ENCODE measurements at regions not wholly inside any gene's neighbourhood (a gene's known extent, or its start where the extent isn't known, plus 50 kb on each side); places are given as distances from the start of the nearest gene placed in this dataset.

- no peak for TF ChIP-seq CTCF (IDR thresholded peaks at IDR 0.05; ENCODE audit: control insufficient read depth, insufficient read depth, low read depth, low read length, missing control alignments)
- no peak overlapping the region for H3K4me3 ChIP-seq (ENCODE audit: control insufficient read depth, low read depth, low read length)
- DNase-seq (ENCODE audit: low read depth): no peak
Observed at GRCh38 chr9:91126761-91127445, 234.8 kb downstream of the AUH start.

- no peak for DNase-seq (ENCODE audit: low read depth)
- H3K4me3 ChIP-seq (ENCODE audit: control insufficient read depth, low read depth, low read length): no peak overlapping the region
- no peak for TF ChIP-seq CTCF (IDR thresholded peaks at IDR 0.05; ENCODE audit: control insufficient read depth, insufficient read depth, low read depth, low read length, missing control alignments)
Observed at GRCh38 chr9:91127653-91128052, 234.1 kb downstream of the AUH start.

- no peak for DNase-seq (ENCODE audit: low read depth)
- H3K4me3 ChIP-seq (ENCODE audit: control insufficient read depth, low read depth, low read length): no peak overlapping the region
- no peak for TF ChIP-seq CTCF (IDR thresholded peaks at IDR 0.05; ENCODE audit: control insufficient read depth, insufficient read depth, low read depth, low read length, missing control alignments)
Observed at GRCh38 chr9:91130796-91131318, 230.9 kb downstream of the AUH start.

GRCh38 chr9:91131433-91131839, 230.3 kb downstream of the AUH start:
- no peak for TF ChIP-seq CTCF (IDR thresholded peaks at IDR 0.05; ENCODE audit: control insufficient read depth, insufficient read depth, low read depth, low read length, missing control alignments)
- DNase-seq (ENCODE audit: low read depth): peak; percentile 99
- H3K4me3 ChIP-seq (ENCODE audit: control insufficient read depth, low read depth, low read length): no peak overlapping the region

- H3K4me3 ChIP-seq (ENCODE audit: control insufficient read depth, low read depth, low read length): no peak overlapping the region
- no peak for TF ChIP-seq CTCF (IDR thresholded peaks at IDR 0.05; ENCODE audit: control insufficient read depth, insufficient read depth, low read depth, low read length, missing control alignments)
- no peak for DNase-seq (ENCODE audit: low read depth)
Observed at GRCh38 chr9:91132576-91133073, 229.1 kb downstream of the AUH start.

GRCh38 chr9:91134608-91135007, 227.1 kb downstream of the AUH start:
- no peak overlapping the region for H3K4me3 ChIP-seq (ENCODE audit: control insufficient read depth, low read depth, low read length)
- DNase-seq (ENCODE audit: low read depth): no peak
- no peak for TF ChIP-seq CTCF (IDR thresholded peaks at IDR 0.05; ENCODE audit: control insufficient read depth, insufficient read depth, low read depth, low read length, missing control alignments)
